COR-L47 (cell line): ENCODE measurements at regions not wholly inside any gene's neighbourhood (a gene's known extent, or its start where the extent isn't known, plus 50 kb on each side); places are given as distances from the start of the nearest gene placed in this dataset.
"Not testable (repeated sequence)": the region's sequence is repeated elsewhere in the genome, so short reads cannot be mapped to it uniquely, and the experiment has no call there.

Experiments used
- DNase-seq: peaks from one replicate; lab custom pipeline; 2025; lab: John Stamatoyannopoulos, UW

GRCh38 chr14:37785298-37785697, 189.9 kb downstream of the TTC6 start:
- DNase-seq = not testable (repeated sequence)

GRCh38 chr14:37786114-37786625, 190.7 kb downstream of the TTC6 start:
- DNase-seq = not testable (repeated sequence)

- DNase-seq = no peak
Observed at GRCh38 chr14:37787879-37788494, 192.6 kb downstream of the TTC6 start.

- no peak for DNase-seq
Observed at GRCh38 chr14:37791384-37792036, 196.1 kb downstream of the TTC6 start.

GRCh38 chr14:37792124-37792523, 196.7 kb downstream of the TTC6 start:
- DNase-seq = no peak

GRCh38 chr14:37796703-37797416, 201.4 kb downstream of the TTC6 start:
- no peak for DNase-seq

DNA sequence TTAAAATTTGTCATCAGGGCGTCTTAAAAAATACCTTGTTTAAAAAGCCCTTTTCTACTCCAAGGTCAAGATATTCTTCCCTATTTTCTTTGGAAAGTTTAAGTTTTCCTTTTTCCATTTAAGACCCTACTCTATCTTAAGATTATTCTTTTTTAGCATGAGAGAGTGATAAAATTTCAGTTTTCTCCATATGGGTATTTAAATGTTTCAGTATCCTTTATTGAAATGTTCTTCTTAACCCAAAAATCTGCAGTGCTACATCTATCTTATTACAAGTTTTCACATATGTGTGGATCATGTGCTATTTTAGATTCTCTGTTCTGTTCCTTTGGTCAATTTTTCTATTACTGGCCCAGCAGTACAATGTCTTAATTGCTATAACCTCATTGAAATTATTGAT, 202.2 kb downstream of the TTC6 start:
- DNase-seq = no peak

DNA sequence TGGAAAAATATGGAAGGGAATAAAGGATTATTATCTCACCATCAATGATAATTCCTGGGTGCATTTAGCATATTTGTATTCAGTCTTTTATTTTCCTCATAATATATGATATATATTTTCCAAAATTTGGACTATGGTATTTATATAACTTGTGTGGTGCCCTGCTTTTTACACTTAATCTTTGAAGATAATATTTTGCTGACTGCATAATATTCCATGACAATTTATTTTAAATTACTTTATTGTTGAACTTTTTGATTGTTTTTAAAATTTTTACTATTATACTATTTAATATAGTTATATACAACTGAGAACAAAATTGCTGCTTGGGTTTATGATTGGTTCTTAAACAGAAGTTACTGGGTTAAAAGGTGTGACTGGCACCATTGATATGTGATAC, 212.3 kb downstream of the TTC6 start:
- DNase-seq = no peak

DNA sequence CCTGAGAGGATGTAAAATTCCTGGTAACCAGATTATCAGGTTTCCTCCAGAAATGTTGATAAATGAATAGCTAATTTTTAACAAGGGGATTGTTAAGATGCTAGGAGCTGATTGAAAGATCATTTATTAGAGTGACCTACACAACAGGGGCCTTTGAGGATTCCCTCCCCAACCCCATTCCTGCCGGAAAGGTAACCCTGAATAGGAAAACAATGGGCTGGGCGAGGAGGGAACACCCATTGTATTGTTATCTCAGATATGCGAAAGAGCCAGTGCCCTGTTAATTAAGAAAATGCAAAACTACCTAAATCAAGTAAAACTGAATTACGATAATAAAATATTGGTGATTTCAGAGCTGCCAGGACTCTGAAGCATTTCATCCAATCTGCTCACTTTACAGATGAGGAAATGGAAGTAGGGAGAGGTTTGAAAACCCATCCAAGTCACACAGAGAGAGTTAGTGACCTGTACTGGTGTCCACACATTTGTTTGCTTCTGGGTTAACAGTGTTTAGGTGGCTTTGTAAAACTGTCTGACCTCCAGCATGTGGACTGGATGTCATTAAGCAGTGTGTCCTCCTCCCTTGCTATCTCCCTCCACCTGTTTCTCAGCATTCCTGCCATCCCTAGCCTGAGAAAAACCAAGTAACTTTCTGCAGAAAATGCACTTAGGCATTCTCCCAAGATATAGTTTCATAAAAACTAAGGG, 214.8 kb downstream of the TTC6 start:
- DNase-seq = no peak

- no peak for DNase-seq
Observed at GRCh38 chr14:37813732-37814131, 218.3 kb downstream of the TTC6 start.

GRCh38 chr14:37816135-37816534, 220.7 kb downstream of the TTC6 start:
- no peak for DNase-seq

- no peak for DNase-seq
Observed at GRCh38 chr14:37816743-37817295, 221.4 kb downstream of the TTC6 start.

DNA sequence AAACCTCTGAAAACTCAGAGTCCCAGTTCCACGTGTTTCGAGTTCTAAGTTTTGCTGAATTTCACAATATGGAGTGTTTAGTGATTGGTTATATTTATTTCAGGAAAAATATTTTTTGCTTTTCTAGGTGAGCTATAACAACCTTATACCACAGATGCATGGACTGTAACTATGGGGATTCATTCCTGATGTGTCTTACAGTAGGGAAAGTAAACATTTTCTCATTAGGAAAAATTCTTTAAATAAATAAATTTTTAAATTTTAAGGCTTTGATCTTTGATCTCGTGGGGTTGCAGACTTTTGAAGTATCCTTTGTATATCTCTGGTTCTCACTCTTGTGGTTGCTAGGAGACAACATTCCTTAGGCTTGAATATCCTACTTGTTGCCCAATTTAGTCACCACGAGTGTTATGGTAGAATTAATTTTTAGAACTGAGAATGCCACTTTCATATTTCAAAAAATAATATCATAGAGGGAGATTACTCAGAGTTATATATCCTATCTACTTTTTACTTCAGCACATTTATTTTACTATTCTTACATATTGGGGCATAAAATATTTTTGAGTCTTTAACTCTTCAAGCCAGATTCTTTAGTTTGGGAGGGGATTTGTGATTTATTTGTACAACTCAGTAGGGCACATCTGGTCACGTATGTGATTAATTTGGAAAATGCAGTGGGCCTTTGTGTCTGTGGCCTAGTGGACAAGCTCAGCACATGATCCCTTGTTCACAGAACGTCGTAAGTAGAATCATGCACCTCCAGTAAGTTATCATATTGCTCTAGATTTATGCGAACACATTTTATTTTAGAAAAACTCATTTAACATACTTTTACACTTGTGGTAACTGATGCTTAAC, 224.0 kb downstream of the TTC6 start:
- DNase-seq = no peak

DNA sequence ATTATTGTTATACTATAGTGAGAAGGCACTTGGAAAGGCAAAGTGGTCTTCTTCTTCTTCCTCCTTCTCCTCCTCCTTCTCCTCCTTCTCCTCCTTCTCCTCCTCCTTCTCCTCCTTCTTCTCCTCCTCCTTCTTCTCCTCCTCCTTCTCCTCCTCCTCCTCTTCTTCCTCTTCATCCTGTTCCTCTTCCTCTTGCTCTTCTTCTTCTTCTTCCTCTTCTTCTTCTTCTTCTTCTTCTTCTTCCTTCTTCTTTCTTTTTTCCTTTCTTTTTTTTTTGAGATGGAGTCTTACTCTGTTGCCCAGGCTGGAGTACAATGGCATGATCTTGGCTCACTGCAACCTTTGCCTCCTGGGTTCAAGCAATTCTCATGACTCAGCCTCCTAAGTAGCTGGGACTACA, 225.4 kb downstream of the TTC6 start:
- DNase-seq = not testable (repeated sequence)

DNA sequence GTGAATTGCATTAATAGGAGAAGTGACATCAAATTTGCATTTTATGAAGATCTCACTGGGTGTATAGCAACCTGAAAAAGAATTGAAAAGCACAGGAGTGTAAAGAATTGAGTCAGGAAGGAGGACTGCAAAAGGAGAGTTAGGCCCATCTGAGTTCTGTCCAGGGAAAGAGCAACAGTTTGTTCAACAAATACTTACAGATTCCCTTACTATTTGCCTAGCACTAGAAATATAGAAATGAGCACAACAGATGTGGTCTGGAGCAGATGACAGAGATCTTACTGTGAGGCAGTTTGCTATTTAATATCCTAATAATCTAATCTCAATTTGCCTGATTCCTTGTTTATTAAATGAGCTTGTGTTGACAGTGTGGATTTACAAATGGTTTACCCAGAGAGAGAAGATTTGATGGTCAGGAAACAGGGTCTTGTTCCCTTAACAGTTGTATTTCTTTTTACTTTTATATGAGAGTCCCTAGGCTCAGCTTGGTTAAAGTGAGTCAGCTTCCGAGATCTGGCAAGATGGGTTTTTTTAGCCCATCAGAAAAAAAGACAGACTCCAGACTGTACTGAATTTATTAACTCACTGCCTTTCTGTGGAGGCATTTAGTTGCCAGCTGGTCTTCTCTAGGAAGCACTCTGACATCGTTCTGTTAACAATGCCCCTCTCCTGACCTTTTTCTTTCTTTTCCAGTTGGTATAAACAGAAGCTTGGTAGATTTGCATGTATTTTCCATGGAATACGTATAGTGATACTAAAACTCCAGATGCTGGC, 229.7 kb downstream of the TTC6 start:
- no peak for DNase-seq

GRCh38 chr14:37826869-37827268, 231.4 kb downstream of the TTC6 start:
- DNase-seq = no peak

DNA sequence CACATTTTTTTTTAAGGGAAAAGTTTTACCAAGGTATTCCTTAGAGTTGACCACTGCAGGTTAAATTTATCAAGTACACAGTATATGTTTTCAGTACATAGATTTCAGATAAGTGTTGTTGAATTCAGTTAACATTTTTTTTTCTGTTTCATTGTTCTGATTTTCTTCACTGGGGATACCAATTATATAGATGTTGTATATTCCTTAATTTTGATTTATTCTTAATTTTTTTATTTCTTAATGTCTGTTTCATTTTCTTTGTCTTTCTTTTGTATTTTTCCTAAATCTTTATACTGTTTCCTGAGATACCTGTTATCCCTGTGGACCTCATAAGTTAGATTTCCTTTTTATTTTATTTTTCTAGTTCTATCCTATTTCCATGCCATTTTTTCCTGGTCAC, 234.8 kb downstream of the TTC6 start:
- no peak for DNase-seq

GRCh38 chr14:37834275-37834674, 238.8 kb downstream of the TTC6 start:
- no peak for DNase-seq

GRCh38 chr14:37838778-37839177, 243.3 kb downstream of the TTC6 start:
- DNase-seq = not testable (repeated sequence)

GRCh38 chr14:37841039-37841438, 245.6 kb downstream of the TTC6 start:
- not testable (repeated sequence) for DNase-seq
